ENCODE measurements at regions not wholly inside any gene's neighbourhood (a gene's known extent, or its start where the extent isn't known, plus 50 kb on each side); places are given as distances from the start of the nearest gene placed in this dataset.

GRCh38 chr5:26622947-26623346, 415.4 kb downstream of the CDH9 start:
- no peak for DNase-seq (ENCODE audit: low spot score)
- Mint-ChIP-seq H3K36me3 (ENCODE audit: low read depth, unreplicated experiment) (no peaks in the 10 kb centered on the region), H3K27ac (ENCODE audit: unreplicated experiment) (no peak overlapping the region), H3K27me3 (ENCODE audit: unreplicated experiment) (no peaks in the 10 kb centered on the region), H3K4me3 (ENCODE audit: unreplicated experiment) (no peak overlapping the region), H3K4me1 (ENCODE audit: unreplicated experiment) (no peaks in the 10 kb centered on the region), H3K9me3 (ENCODE audit: unreplicated experiment) (no peaks in the 10 kb centered on the region)
- no peak for TF ChIP-seq CTCF (IDR thresholded peaks at IDR 0.05; ENCODE audit: unreplicated experiment)

- no peak overlapping the region for H3K27ac Mint-ChIP-seq (ENCODE audit: unreplicated experiment)
- no peaks in the 10 kb centered on the region for H3K9me3 Mint-ChIP-seq (ENCODE audit: unreplicated experiment)
- H3K4me1 Mint-ChIP-seq (ENCODE audit: unreplicated experiment) = no peaks in the 10 kb centered on the region
- no peaks in the 10 kb centered on the region for H3K27me3 Mint-ChIP-seq (ENCODE audit: unreplicated experiment)
- H3K4me3 Mint-ChIP-seq (ENCODE audit: unreplicated experiment) = no peak overlapping the region
- DNase-seq (ENCODE audit: low spot score) = no peak
- H3K36me3 Mint-ChIP-seq (ENCODE audit: low read depth, unreplicated experiment) = no peaks in the 10 kb centered on the region
- TF ChIP-seq CTCF (IDR thresholded peaks at IDR 0.05; ENCODE audit: unreplicated experiment) = no peak
Measured at GRCh38 chr5:26610577-26610976, 427.8 kb downstream of the CDH9 start.

GRCh38 chr5:26601563-26601962, 436.8 kb downstream of the CDH9 start:
- Mint-ChIP-seq H3K4me1 (ENCODE audit: unreplicated experiment) (no peaks in the 10 kb centered on the region), H3K36me3 (ENCODE audit: low read depth, unreplicated experiment) (no peaks in the 10 kb centered on the region), H3K27ac (ENCODE audit: unreplicated experiment) (no peak overlapping the region), H3K4me3 (ENCODE audit: unreplicated experiment) (no peak overlapping the region), H3K9me3 (ENCODE audit: unreplicated experiment) (no peaks in the 10 kb centered on the region), H3K27me3 (ENCODE audit: unreplicated experiment) (no peaks in the 10 kb centered on the region)
- TF ChIP-seq CTCF (IDR thresholded peaks at IDR 0.05; ENCODE audit: unreplicated experiment) = no peak
- no peak for DNase-seq (ENCODE audit: low spot score)

- no peak overlapping the region for H3K27ac Mint-ChIP-seq (ENCODE audit: unreplicated experiment)
- TF ChIP-seq CTCF (IDR thresholded peaks at IDR 0.05; ENCODE audit: unreplicated experiment) = no peak
- no peaks in the 10 kb centered on the region for H3K4me1 Mint-ChIP-seq (ENCODE audit: unreplicated experiment)
- no peaks in the 10 kb centered on the region for H3K36me3 Mint-ChIP-seq (ENCODE audit: low read depth, unreplicated experiment)
- no peaks in the 10 kb centered on the region for H3K9me3 Mint-ChIP-seq (ENCODE audit: unreplicated experiment)
- DNase-seq (ENCODE audit: low spot score) = no peak
- peaks cover 2% of the 10 kb centered on the region for H3K27me3 Mint-ChIP-seq (ENCODE audit: unreplicated experiment)
- no peak overlapping the region for H3K4me3 Mint-ChIP-seq (ENCODE audit: unreplicated experiment)
Measured at GRCh38 chr5:26582350-26583045, 455.9 kb downstream of the CDH9 start.

- no peak for DNase-seq (ENCODE audit: low spot score)
- H3K27ac Mint-ChIP-seq (ENCODE audit: unreplicated experiment) = no peak overlapping the region
- TF ChIP-seq CTCF (IDR thresholded peaks at IDR 0.05; ENCODE audit: unreplicated experiment) = no peak
- no peaks in the 10 kb centered on the region for H3K36me3 Mint-ChIP-seq (ENCODE audit: low read depth, unreplicated experiment)
- H3K4me3 Mint-ChIP-seq (ENCODE audit: unreplicated experiment) = no peak overlapping the region
- no peaks in the 10 kb centered on the region for H3K9me3 Mint-ChIP-seq (ENCODE audit: unreplicated experiment)
- no peaks in the 10 kb centered on the region for H3K4me1 Mint-ChIP-seq (ENCODE audit: unreplicated experiment)
- H3K27me3 Mint-ChIP-seq (ENCODE audit: unreplicated experiment) = peaks cover 2% of the 10 kb centered on the region
Measured at GRCh38 chr5:26579712-26580111, 458.7 kb downstream of the CDH9 start.

Measured in endothelial cell (in vitro differentiated cells).